Loucy (cell line): ENCODE measurements at regions not wholly inside any gene's neighbourhood (a gene's known extent, or its start where the extent isn't known, plus 50 kb on each side); places are given as distances from the start of the nearest gene placed in this dataset.
"Not testable (repeated sequence)": the region's sequence is repeated elsewhere in the genome, so short reads cannot be mapped to it uniquely, and the experiment has no call there.

Experiments used
- EZH2phosphoT487 ChIP-seq: fragments of 200-600 bp; IDR thresholded peaks from 2 replicates; pipeline ENCODE4 v1.6.1; 2018; ENCODE audit warnings: antibody characterized with exemption, mild to moderate bottlenecking, moderate library complexity, borderline replicate concordance
- TF ChIP-seq, protein P1 (sequence below): fragments of 200-600 bp; sonication (generic); conservative IDR thresholded peaks from 2 replicates; pipeline ENCODE4 v1.5.1; 2014; ENCODE audit warnings: mild to moderate bottlenecking, antibody characterized with exemption, low read length

DNA sequence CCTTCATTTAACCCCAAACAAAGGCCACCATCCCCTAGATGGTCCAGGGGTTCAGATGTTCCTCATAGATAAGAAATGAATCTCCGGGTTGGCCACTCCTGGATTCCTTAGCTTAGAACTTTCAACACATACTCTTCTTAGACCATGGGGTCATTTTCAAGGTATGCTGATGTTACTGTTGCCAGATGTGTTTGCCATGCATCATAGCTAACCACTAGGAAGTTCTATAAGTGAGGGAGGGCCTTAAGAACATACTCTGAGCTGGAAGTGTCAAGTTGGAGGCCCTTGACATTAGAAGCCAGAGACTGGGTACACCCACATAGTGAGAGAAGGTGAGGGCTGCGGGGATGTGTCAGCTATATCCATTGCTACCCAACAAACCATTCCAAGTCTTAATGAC lies 62.7 kb upstream of the SPDYE9 start:
- TF ChIP-seq, protein P1, sequence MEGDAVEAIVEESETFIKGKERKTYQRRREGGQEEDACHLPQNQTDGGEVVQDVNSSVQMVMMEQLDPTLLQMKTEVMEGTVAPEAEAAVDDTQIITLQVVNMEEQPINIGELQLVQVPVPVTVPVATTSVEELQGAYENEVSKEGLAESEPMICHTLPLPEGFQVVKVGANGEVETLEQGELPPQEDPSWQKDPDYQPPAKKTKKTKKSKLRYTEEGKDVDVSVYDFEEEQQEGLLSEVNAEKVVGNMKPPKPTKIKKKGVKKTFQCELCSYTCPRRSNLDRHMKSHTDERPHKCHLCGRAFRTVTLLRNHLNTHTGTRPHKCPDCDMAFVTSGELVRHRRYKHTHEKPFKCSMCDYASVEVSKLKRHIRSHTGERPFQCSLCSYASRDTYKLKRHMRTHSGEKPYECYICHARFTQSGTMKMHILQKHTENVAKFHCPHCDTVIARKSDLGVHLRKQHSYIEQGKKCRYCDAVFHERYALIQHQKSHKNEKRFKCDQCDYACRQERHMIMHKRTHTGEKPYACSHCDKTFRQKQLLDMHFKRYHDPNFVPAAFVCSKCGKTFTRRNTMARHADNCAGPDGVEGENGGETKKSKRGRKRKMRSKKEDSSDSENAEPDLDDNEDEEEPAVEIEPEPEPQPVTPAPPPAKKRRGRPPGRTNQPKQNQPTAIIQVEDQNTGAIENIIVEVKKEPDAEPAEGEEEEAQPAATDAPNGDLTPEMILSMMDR = not testable (repeated sequence)
- not testable (repeated sequence) for TF ChIP-seq EZH2phosphoT487
